ENCODE measurements at regions not wholly inside any gene's neighbourhood (a gene's known extent, or its start where the extent isn't known, plus 50 kb on each side); places are given as distances from the start of the nearest gene placed in this dataset.

GRCh38 chr10:29736366-29737073 lies 101.7 kb upstream of the SVIL start (continued):
- no peak for TF ChIP-seq ZNF512 (tag; IDR thresholded peaks at IDR 0.05)

DNA sequence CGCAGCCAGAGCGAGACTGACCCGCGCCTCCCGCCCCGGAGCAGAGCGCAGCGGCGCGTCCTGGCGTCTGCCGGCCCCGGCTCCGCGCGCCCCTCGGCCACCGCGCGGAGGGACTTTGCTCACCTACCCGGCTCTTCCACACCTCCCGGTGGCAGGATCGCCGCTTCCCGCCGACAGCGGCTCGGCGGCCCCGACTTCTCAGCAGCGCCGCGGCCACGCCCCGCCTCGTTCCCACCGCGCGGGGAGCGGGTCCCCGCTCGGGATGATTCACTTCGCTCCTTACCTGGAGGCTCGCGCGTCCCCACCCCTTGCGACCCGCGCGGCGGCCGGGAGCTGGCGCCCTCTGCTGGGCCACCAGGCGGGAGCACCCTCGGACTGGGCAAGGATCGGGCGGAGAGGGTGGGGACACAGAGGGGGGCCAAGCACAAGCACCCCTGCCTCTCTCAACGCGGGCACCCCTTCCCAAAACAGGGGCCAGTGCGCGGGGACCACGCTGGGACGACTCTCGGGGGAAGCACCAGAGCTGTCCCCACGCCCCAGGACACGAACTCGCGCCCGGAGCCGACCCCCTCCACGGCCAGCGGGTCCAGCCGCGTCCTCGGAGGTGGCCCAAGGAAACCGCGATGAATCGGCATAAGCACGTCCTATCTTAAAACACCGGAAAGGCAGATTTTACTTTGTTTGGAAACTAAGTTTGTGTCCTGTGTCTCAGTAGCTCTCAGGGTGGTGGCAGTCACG lies 101.0 kb upstream of the SVIL start:
- no TSS peak for BruUV-seq (replicated peaks)
- no peaks in the 10 kb centered on the region for H3K9me3 ChIP-seq (replicated peaks; ENCODE audit: control insufficient read depth, insufficient read depth, low read depth, low read length)
- in situ Hi-C loops (cut with MboI) (no loop called here), intact Hi-C loops (cut with micrococcal nuclease) (no loop called here)
- 4% methylated on average over 66 of the region's 81 CpGs for WGBS (ENCODE audit: insufficient coverage, low coverage, missing lambda C conversion rate)
- H3K9me1 ChIP-seq (ENCODE audit: control insufficient read depth, insufficient read depth, low read length), result no peaks in the 10 kb centered on the region
- peak overlapping the region; percentile 31 for H3K4me3 ChIP-seq
- ATAC-seq, result peak; percentile 100
- peaks cover 6 to 23% of the 10 kb centered on the region in 2 experiments for H3K27me3 ChIP-seq (ENCODE audit: control insufficient read depth in 2 of 2, insufficient read depth in 2 of 2, low read length in 2 of 2)
- ChIA-PET POLR2A (no interaction called here), CTCF (ENCODE audit: low intra/inter-chr PET ratio) (no interaction called here)
- no peaks in the 10 kb centered on the region for H3K36me3 ChIP-seq (ENCODE audit: control insufficient read depth, insufficient read depth, low read length)
- no peaks in the 10 kb centered on the region for H3K79me2 ChIP-seq (ENCODE audit: control insufficient read depth, insufficient read depth, low read length)
- H3K27ac ChIP-seq (ENCODE audit: extremely low read depth, low read depth, low read length), result no peak overlapping the region
- H3K4me1 ChIP-seq (replicated peaks in 1 of 2; ENCODE audit: control insufficient read depth in 2 of 2, insufficient read depth in 2 of 2, low read length in 2 of 2), result peaks cover 0 to 18% of the 10 kb centered on the region in 2 experiments; a peak in 2 of 5 replicates
- H4K20me1 ChIP-seq (replicated peaks; ENCODE audit: control insufficient read depth, insufficient read depth, low read length), result no peaks in the 10 kb centered on the region; the same call in 1 of the 2 replicates
- H3K9ac ChIP-seq (ENCODE audit: insufficient read depth in 1 of 2, low read depth in 2 of 2, low read length in 2 of 2), result peak overlapping the region in 1 of 2 experiments; percentile 26; a peak in 1 of 4 replicates
- H3K4me2 ChIP-seq (ENCODE audit: insufficient read depth, low read length), result peak overlapping the region; percentile 32; the same call in 1 of the 2 replicates
- no peak overlapping the region for H2AFZ ChIP-seq (ENCODE audit: low read depth, low read length)
- DNase-seq (ENCODE audit: extremely low read depth in 1 of 4, low spot score in 3 of 4), result peak; percentile 62 to 90 (median 84)
- no peak for FAIRE-seq
- TF ChIP-seq, protein P1, sequence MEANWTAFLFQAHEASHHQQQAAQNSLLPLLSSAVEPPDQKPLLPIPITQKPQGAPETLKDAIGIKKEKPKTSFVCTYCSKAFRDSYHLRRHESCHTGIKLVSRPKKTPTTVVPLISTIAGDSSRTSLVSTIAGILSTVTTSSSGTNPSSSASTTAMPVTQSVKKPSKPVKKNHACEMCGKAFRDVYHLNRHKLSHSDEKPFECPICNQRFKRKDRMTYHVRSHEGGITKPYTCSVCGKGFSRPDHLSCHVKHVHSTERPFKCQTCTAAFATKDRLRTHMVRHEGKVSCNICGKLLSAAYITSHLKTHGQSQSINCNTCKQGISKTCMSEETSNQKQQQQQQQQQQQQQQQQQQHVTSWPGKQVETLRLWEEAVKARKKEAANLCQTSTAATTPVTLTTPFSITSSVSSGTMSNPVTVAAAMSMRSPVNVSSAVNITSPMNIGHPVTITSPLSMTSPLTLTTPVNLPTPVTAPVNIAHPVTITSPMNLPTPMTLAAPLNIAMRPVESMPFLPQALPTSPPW (CRISPR knock-in tag; IDR thresholded peaks at IDR 0.05), result peak; percentile 86
- TF ChIP-seq SETDB1 (IDR thresholded peaks at IDR 0.05; ENCODE audit: low read length), result no peak
- TF ChIP-seq MAZ (CRISPR knock-in tag; conservative IDR thresholded peaks at IDR 0.05 in 1 of 2, IDR thresholded peaks at IDR 0.05 in 1 of 2), result peak; percentile 88 to 89
- no peak for TF ChIP-seq U2AF2 (optimal IDR thresholded peaks at IDR 0.05; ENCODE audit: low read depth, low read length)
- peak; percentile 58 for TF ChIP-seq RB1 (IDR thresholded peaks at IDR 0.05; ENCODE audit: low read depth)
- peak; percentile 18; the same call in 1 of the 2 replicates for TF ChIP-seq CTBP1 (IDR thresholded peaks at IDR 0.05; ENCODE audit: borderline replicate concordance)
- TF ChIP-seq MYC (IDR thresholded peaks at IDR 0.05; ENCODE audit: low read depth, low read length), result 0 out of 2 replicates have a peak, but pooled peaks have one; percentile 24
- no peak for TF ChIP-seq MYC (CRISPR knock-in tag; IDR thresholded peaks at IDR 0.05; ENCODE audit: borderline replicate concordance, low read depth)
- TF ChIP-seq SMC3 (conservative IDR thresholded peaks at IDR 0.05; ENCODE audit: insufficient read depth, low read depth, low read length), result peak; percentile 43; the same call in 1 of the 2 replicates
- TF ChIP-seq, protein P2, sequence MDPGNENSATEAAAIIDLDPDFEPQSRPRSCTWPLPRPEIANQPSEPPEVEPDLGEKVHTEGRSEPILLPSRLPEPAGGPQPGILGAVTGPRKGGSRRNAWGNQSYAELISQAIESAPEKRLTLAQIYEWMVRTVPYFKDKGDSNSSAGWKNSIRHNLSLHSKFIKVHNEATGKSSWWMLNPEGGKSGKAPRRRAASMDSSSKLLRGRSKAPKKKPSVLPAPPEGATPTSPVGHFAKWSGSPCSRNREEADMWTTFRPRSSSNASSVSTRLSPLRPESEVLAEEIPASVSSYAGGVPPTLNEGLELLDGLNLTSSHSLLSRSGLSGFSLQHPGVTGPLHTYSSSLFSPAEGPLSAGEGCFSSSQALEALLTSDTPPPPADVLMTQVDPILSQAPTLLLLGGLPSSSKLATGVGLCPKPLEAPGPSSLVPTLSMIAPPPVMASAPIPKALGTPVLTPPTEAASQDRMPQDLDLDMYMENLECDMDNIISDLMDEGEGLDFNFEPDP (CRISPR knock-in tag; IDR thresholded peaks at IDR 0.05), result no peak

Data from K562 (cell line).